HCT116 (cell line): ENCODE measurements at regions not wholly inside any gene's neighbourhood (a gene's known extent, or its start where the extent isn't known, plus 50 kb on each side); places are given as distances from the start of the nearest gene placed in this dataset.

Experiments
- ATAC-seq: fragments of 200-7000 bp; cut with Tn5 transposase; 2 replicates; pipeline ENCODE4 v1.9.1; 2020; ENCODE audit warnings: mild to moderate bottlenecking, moderate library complexity
- BruUV-seq: library from RNA; stranded (reverse); fragments of 400-500 nt; replicated peaks from 2 replicates; lab custom pipeline; 2021; lab: Mats Ljungman, UMichigan
- CTCF ChIA-PET: fragments of 300-600 bp; sonication (Branson Sonifier 250); formaldehyde crosslinking; loops from one replicate; lab custom pipeline; 2021; ENCODE audit warnings: antibody characterized with exemption; lab: Charles Lee
- POLR2A ChIA-PET: fragments of 300-600, 350-600 bp; sonication (Branson Sonifier 250); formaldehyde crosslinking; loops from one replicate; lab custom pipeline; 2021; ENCODE audit warnings: antibody characterized with exemption; lab: Charles Lee
- RAD21 ChIA-PET, 2 experiments: fragments of 300-600 bp; sonication (Branson Sonifier 250); formaldehyde crosslinking; loops; one replicate each; lab custom pipeline; 2023; ENCODE audit warnings: low total read pairs in 2 of 2; ENCODE audit not compliant: uncharacterized antibody in 2 of 2, unreplicated experiment in 2 of 2, low non-redundant PET in 1 of 2; lab: Charles Lee
- DNase-seq: peaks from one replicate; pipeline ENCODE4 v3.0.0-alpha.2; 2010; ENCODE audit warnings: low read depth, low spot score
- H2AFZ ChIP-seq: fragments of 200-600 bp; shearing (Covaris generic), sonication (generic); 2 replicates; pipeline ENCODE4 v1.6.1; 2017; ENCODE audit warnings: low read depth, mixed run types, mixed read lengths, antibody characterized with exemption, low read length; ENCODE audit not compliant: poor library complexity, severe bottlenecking
- H3K27ac ChIP-seq: 2 replicates; pipeline ENCODE4 v1.5.1; 2012; ENCODE audit warnings: low read depth, low read length
- H3K27me3 ChIP-seq: fragments of 200-600 bp; sonication (generic); 2 replicates; pipeline ENCODE4 v1.6.1; 2016; ENCODE audit warnings: mixed run types, low read length, mixed read lengths; ENCODE audit not compliant: insufficient read depth
- H3K36me3 ChIP-seq, 2 experiments: fragments of 200-500 bp in 1 of 2; fragments of 200-600 bp in 1 of 2; sonication (Bioruptor generic) in 1 of 2; sonication (generic) in 1 of 2; 2 replicates each; pipeline versions ENCODE4 v1.5.1 to v1.6.1; 2014 to 2016; ENCODE audit warnings: low read length in 2 of 2, inconsistent platforms in 1 of 2, mixed read lengths in 1 of 2, mixed run types in 1 of 2; ENCODE audit not compliant: insufficient read depth in 2 of 2, control insufficient read depth in 1 of 2
- H3K4me1 ChIP-seq, 2 experiments: fragments of 200-600 bp in 1 of 2; sonication (generic) in 1 of 2; 2 replicates each; pipeline versions ENCODE4 v1.5.1 to v1.6.1; 2012 to 2017; ENCODE audit warnings: low read length in 2 of 2, inconsistent platforms in 1 of 2, mild to moderate bottlenecking in 1 of 2, mixed read lengths in 1 of 2, mixed run types in 1 of 2, moderate library complexity in 1 of 2; ENCODE audit not compliant: insufficient read depth in 2 of 2, control insufficient read depth in 1 of 2
- H3K4me2 ChIP-seq: fragments of 200-600 bp; sonication (generic); 2 replicates; pipeline ENCODE4 v1.6.1; 2017; ENCODE audit warnings: mixed run types, low read length, mixed read lengths
- H3K4me3 ChIP-seq, 2 experiments: fragments of 200-600 bp in 1 of 2; sonication (generic) in 1 of 2; replicated peaks in 1 of 2; 2 replicates each; pipeline ENCODE4 v1.5.1; 2011 to 2016; ENCODE audit warnings: low read length in 2 of 2, control low read depth in 1 of 2, low read depth in 1 of 2, mild to moderate bottlenecking in 1 of 2, mixed read lengths in 1 of 2, mixed run types in 1 of 2
- H3K79me2 ChIP-seq: fragments of 200-600 bp; sonication (generic); 2 replicates; pipeline ENCODE4 v1.6.1; 2017; ENCODE audit warnings: mild to moderate bottlenecking, mixed run types, low read length, moderate library complexity, mixed read lengths; ENCODE audit not compliant: insufficient read depth
- H3K9ac ChIP-seq: fragments of 200-600 bp; sonication (generic); 2 replicates; pipeline ENCODE4 v1.6.1; 2016; ENCODE audit warnings: low read length, mixed read lengths
- H3K9me2 ChIP-seq: fragments of 200-600 bp; sonication (generic), shearing (Covaris generic); 2 replicates; pipeline ENCODE4 v1.6.1; 2017; ENCODE audit warnings: mixed run types, mild to moderate bottlenecking, moderate library complexity; ENCODE audit not compliant: insufficient read depth
- H3K9me3 ChIP-seq, 2 experiments: fragments of 200-500 bp in 1 of 2; fragments of 200-600 bp in 1 of 2; sonication (Bioruptor generic) in 1 of 2; sonication (generic) in 1 of 2; 2 replicates each; pipeline ENCODE4 v1.6.1; 2014 to 2017; ENCODE audit warnings: low read length in 2 of 2, mixed read lengths in 2 of 2, inconsistent platforms in 1 of 2, low read depth in 1 of 2, mild to moderate bottlenecking in 1 of 2, mixed run types in 1 of 2, moderate library complexity in 1 of 2; ENCODE audit not compliant: control insufficient read depth in 1 of 2, insufficient read depth in 1 of 2
- H4K20me1 ChIP-seq: fragments of 200-600 bp; sonication (generic), shearing (Covaris generic); 2 replicates; pipeline ENCODE4 v1.6.1; 2017; ENCODE audit warnings: mixed run types, mild to moderate bottlenecking, moderate library complexity; ENCODE audit not compliant: insufficient read depth
- ATF3 ChIP-seq: IDR thresholded peaks from 2 replicates; pipeline ENCODE4 v1.6.1; 2012
- CBX3 ChIP-seq: IDR thresholded peaks from 2 replicates; pipeline ENCODE4 v1.6.1; 2012; ENCODE audit warnings: low read depth
- CEBPB ChIP-seq: IDR thresholded peaks from 2 replicates; pipeline ENCODE4 v1.6.1; 2012; ENCODE audit warnings: low read depth
- CTCF ChIP-seq, 3 experiments: fragments of 200-600 bp in 1 of 3; sonication (generic) in 1 of 3; IDR thresholded peaks in 2 of 3; conservative IDR thresholded peaks in 1 of 3; 2 replicates each; pipeline ENCODE4 v1.5.1; 2012 to 2017; ENCODE audit warnings: low read depth in 2 of 3, low read length in 2 of 3, antibody characterized with exemption in 1 of 3, borderline replicate concordance in 1 of 3, control low read depth in 1 of 3, mild to moderate bottlenecking in 1 of 3, mixed read lengths in 1 of 3, mixed run types in 1 of 3, moderate library complexity in 1 of 3; ENCODE audit not compliant: insufficient read depth in 1 of 3
- EGR1 ChIP-seq: IDR thresholded peaks from 2 replicates; pipeline ENCODE4 v1.6.1; 2012; ENCODE audit warnings: low read depth
- ELF1 ChIP-seq: IDR thresholded peaks from 2 replicates; pipeline ENCODE4 v1.6.1; 2012; ENCODE audit warnings: low read depth, borderline replicate concordance
- EZH2 ChIP-seq: fragments of 200-600 bp; sonication (generic); IDR thresholded peaks from 2 replicates; pipeline ENCODE4 v1.6.1; 2017; ENCODE audit warnings: antibody characterized with exemption, mixed run types
- EZH2phosphoT487 ChIP-seq: fragments of 200-600 bp; IDR thresholded peaks from 2 replicates; pipeline ENCODE4 v1.6.1; 2018; ENCODE audit warnings: antibody characterized with exemption, borderline replicate concordance
- FOSL1 ChIP-seq: IDR thresholded peaks from 2 replicates; pipeline ENCODE4 v1.6.1; 2012; ENCODE audit warnings: low read depth
- JUND ChIP-seq: IDR thresholded peaks from 2 replicates; pipeline ENCODE4 v1.6.1; 2012
- MAX ChIP-seq: IDR thresholded peaks from 2 replicates; pipeline ENCODE4 v1.6.1; 2012
- POLR2A ChIP-seq: IDR thresholded peaks from 2 replicates; pipeline ENCODE4 v1.7.0; 2011; ENCODE audit warnings: borderline replicate concordance; ENCODE audit not compliant: insufficient read depth, insufficient read length; ENCODE audit errors: extremely low read depth
- RAD21 ChIP-seq: IDR thresholded peaks from 2 replicates; pipeline ENCODE4 v1.6.1; 2012; ENCODE audit warnings: low read depth, mild to moderate bottlenecking
- REST ChIP-seq: IDR thresholded peaks from 2 replicates; pipeline ENCODE4 v1.6.1; 2012; ENCODE audit warnings: low read depth
- SIN3A ChIP-seq: IDR thresholded peaks from 2 replicates; pipeline ENCODE4 v1.6.1; 2012; ENCODE audit warnings: low read depth
- SP1 ChIP-seq: IDR thresholded peaks from 2 replicates; pipeline ENCODE4 v1.6.1; 2012; ENCODE audit warnings: low read depth
- SRF ChIP-seq: IDR thresholded peaks from 2 replicates; pipeline ENCODE4 v1.6.1; 2012; ENCODE audit warnings: low read depth
- YY1 ChIP-seq: IDR thresholded peaks from 2 replicates; pipeline ENCODE4 v1.6.1; 2011; ENCODE audit warnings: low read length, low read depth, moderate library complexity, mild to moderate bottlenecking; ENCODE audit not compliant: insufficient replicate concordance; ENCODE audit errors: extremely low read depth
- ZBTB33 ChIP-seq: IDR thresholded peaks from 2 replicates; pipeline ENCODE4 v1.6.1; 2011; ENCODE audit warnings: mild to moderate bottlenecking, low read length, moderate library complexity; ENCODE audit not compliant: insufficient replicate concordance; ENCODE audit errors: extremely low read depth
- ZFX ChIP-seq: fragments of 450-650 bp; IDR thresholded peaks from 2 replicates; pipeline ENCODE4 v1.6.1; 2017
- intact Hi-C: fragments of 100-400 bp; cut with micrococcal nuclease; formaldehyde crosslinking; loops from 2 replicates; pipeline ENCODE4 v1.10.0; 2022

- POLR2A ChIA-PET: no interaction called here
- H3K79me2 ChIP-seq: no peaks in the 10 kb centered on the region
- no peak overlapping the region for H3K9ac ChIP-seq
- H3K4me3 ChIP-seq: no peak overlapping the region
- no peaks in the 10 kb centered on the region for H3K9me3 ChIP-seq
- H3K4me1 ChIP-seq: no peaks in the 10 kb centered on the region
- no peak overlapping the region for H3K4me2 ChIP-seq
- H2AFZ ChIP-seq: no peak overlapping the region
- no peaks in the 10 kb centered on the region for H3K27me3 ChIP-seq
- RAD21 ChIA-PET: no interaction called here
- CTCF ChIA-PET: no interaction called here
- TF ChIP-seq FOSL1 (no peak), EZH2phosphoT487 (no peak), ZBTB33 (no peak), YY1 (no peak), CEBPB (no peak), SIN3A (no peak), EGR1 (no peak), SP1 (no peak), POLR2A (no peak), ZFX (no peak), ATF3 (no peak), CTCF (IDR thresholded peaks at IDR 0.05 in 2 of 3, conservative IDR thresholded peaks at IDR 0.05 in 1 of 3; ENCODE audit: borderline replicate concordance in 1 of 3, insufficient read depth in 1 of 3, low read depth in 2 of 3, low read length in 2 of 3) (no peak), ELF1 (no peak), EZH2 (no peak), SRF (no peak), REST (no peak), MAX (no peak), RAD21 (no peak), CBX3 (no peak), JUND (no peak)
- TF ChIP-seq, all 23 proteins: peak for 0
- Histone ChIP-seq H3K27ac (no peak overlapping the region), H3K36me3 (no peaks in the 10 kb centered on the region), H3K9me2 (no peaks in the 10 kb centered on the region), H4K20me1 (no peaks in the 10 kb centered on the region)
- intact Hi-C loops: no loop called here
- no TSS peak for BruUV-seq
- DNase-seq (no peak), ATAC-seq (no peak)
Measured at GRCh38 chr10:62541811-62542210, 167.6 kb downstream of the ZNF365 start.
